ENCODE measurements at regions not wholly inside any gene's neighbourhood (a gene's known extent, or its start where the extent isn't known, plus 50 kb on each side); places are given as distances from the start of the nearest gene placed in this dataset.
"Not testable (repeated sequence)": the region's sequence is repeated elsewhere in the genome, so short reads cannot be mapped to it uniquely, and the experiment has no call there.

DNA sequence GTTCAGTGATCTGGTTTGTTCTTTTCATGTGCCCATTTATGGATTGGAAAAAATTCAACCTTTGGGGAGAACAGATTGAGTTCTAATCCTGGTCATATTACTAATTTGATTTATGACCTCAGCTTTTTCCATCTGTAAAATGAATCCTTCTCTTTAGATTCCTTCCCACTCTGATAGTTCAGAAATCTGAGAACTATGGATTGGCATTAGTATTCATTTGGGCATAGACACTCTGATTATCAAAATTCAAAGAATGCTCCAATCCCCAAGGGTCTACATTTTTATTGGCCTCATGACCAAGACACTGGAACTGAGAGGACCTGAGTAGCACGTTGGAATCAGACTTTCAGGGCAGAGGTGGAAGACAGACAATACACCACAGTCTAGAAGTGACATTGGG, 405.9 kb upstream of the PAPPA start:
- DNase-seq = no peak

- no peak for DNase-seq
Observed at GRCh38 chr9:115756736-115757135, 396.9 kb upstream of the PAPPA start.

- no peak for DNase-seq
Observed at GRCh38 chr9:115757461-115757860, 396.1 kb upstream of the PAPPA start.

DNA sequence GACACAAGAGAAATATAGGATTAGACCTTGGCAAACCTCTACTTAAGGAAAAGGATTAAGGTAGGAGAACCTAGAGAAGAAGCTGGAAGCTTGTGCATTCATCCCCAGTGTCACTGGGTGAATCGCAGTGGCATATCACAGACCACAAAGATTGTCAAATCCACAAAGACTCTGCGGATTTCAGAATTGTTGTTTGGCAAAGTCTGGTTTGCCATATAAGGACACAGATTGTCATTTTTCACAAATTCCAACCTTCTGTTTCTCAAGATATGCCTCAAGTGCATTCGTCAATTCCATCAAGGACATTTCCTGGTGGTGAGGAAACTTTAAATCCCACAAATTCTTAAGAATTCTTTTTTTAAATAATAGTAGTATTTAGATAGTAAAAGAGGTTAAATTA, 395.1 kb upstream of the PAPPA start:
- no peak for DNase-seq

- no peak for DNase-seq
Observed at GRCh38 chr9:115759426-115759825, 394.2 kb upstream of the PAPPA start.

GRCh38 chr9:115764645-115765044, 388.9 kb upstream of the PAPPA start:
- DNase-seq = no peak

DNA sequence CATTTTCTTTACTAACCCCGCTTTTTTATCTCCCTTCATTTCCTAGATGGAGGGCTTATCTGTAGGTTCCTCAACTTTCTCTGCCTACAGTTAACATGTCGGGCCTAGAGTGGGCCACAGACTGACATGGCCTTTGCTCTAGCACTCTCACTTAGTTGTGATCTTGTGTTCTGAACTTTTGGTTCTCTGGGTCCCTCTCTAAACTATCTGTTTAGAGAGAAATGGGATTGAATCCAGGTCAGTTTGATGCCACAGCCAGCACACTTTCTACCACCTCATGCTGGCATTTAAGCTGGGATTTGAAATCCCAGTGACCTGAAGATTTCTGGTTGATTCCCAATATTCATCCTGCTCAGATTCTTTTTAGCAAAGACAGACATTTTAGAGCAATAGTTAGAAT, 388.5 kb upstream of the PAPPA start:
- no peak for DNase-seq

GRCh38 chr9:115766370-115766955, 387.1 kb upstream of the PAPPA start:
- no peak for DNase-seq

DNA sequence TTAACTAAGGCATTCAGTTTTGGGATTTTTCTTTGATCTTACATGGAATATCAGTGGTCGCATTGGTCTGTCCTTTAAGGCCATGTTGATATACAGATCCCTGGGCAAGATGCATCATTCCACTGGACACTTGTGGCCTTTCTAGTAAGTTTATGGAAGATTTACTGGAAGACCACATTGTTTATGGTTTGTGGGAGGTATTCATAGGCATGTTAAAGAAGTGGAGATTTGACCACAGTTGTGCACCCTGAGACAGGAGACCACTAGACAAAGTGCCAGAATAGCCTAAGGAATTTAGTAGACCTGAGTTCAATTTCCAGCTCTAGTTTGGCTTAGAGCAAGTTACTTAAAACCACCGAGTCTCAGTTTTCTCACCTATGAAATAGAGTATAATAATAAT, 383.1 kb upstream of the PAPPA start:
- DNase-seq = no peak

DNA sequence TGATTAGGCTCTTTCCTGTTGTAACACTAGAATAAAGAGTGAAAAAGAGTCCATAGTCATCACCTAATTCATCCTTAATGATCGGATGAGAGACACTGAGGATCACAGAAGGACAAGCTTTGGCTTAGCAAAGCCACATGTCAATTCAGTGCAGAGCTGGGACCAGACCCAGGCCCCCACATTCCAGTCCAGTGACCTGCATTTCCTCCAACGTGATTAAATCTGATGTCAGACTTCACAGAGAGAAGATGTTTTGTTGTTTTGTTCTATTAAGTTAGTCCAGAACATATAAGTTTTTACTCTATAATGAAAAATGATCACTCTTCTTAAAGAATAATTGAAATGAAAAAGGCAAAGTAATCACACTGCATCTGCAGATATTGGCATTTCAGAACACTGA, 377.9 kb upstream of the PAPPA start:
- no peak for DNase-seq

GRCh38 chr9:115777610-115778009, 376.0 kb upstream of the PAPPA start:
- DNase-seq = no peak

DNA sequence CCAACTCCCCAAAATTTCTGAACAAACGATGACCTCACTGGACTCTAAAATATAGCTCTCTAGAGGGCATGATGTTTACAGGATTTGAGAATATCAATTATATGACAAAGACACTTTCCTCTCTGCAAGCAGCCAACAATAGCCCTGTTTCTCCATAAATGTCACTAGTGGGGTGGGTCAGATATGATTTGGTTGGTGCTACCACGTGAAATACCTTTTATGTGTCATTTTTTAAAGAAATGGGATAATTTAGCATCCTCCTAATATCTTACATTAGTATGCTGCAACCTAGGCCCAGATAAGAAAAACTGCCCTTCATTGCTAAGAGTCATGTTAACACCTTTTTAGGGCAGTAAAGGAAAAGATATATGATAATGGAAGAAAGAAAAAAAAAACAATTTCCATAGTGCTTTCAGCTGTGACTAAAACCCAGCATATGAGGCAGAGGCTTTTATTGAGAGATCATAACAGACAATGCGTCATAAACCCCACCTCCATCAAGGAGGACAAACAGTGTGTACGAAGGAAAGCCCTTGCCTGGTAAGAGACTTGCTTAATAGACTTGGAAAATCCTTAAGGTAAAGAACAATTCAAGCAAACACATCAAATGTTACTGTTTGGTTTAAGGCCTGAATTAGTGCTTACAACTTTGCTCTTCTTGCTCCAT, 372.4 kb upstream of the PAPPA start:
- no peak for DNase-seq

DNA sequence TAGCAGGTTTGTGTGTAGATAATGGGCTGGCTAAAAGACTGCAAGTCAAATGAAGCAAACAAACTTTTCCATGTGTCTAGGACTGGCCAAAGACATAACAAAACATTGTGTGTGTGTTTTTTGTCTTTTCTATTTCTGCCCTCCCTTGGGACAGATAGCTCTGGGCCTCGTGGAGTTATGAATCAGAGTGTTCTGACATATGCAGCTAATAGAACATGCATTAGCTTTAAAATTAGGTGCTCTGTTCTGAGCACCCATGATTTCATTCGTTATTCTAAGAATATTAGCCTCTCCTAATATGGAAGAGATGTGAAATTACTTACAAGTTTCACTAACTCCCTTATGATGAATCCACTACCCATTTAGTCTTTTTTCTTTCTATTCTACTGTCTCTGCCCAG, 367.3 kb upstream of the PAPPA start:
- no peak for DNase-seq

DNA sequence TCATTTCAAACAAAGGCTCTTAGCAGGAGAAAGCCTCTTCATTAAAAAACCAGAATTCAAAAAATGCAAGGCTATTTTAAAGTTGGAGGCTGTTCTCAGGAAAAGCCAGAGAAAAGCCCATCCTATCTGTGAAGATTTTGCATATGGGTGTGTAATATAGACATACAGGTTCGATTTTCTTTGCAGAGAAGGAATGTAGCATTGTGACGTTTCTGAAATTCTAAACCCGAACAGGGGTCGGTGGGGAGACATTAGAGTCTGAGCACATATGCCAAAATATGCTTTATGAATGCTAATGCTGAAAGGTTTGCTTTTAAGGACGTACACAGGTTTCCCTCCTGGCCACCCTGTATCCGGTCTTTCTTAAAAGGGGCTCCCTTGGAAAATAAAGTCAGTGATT, 363.1 kb upstream of the PAPPA start:
- no peak for DNase-seq

DNA sequence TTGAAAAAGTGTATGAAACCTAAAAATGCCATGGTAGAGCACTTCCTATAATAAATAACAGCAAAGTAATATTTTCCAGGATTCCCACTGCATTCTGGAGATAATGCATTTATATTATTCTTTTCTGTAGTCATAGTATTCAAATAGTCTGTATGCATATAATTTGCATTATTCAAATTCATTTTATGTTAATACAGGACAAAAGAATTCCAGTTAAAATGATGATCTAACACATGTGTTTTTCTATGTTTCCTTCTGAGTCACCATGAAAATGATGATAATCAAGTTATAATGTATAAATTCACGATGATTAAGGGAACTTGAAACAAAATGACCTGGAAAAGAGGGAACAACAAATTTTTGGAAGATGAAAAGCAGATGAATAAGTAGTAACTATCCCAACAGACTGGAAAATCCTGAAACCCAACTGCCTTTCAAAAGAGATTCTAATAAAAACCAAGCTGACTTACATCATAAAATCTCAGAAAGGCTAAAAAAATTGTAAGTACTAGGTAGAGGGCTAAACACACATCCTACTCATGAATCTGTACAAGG, 358.6 kb upstream of the PAPPA start:
- no peak for DNase-seq

DNA sequence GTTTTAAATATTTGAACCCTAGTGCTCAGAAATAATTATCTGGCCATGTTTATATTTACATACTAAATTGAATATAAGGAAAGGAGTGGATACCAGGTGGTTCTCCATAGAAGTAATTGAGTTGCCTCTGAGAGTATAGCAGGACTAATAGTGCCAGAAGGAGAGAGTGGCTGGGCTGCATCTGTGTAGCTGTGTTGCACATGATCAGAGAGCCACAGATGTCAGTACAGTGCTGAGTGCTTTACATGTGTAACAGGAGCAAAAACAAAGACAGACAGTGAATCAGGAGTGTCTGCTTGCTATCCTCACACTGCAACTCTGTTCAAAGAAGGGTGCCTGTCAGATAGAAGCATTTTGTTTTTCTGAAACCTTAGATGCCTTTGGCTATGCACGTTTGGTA, 353.9 kb upstream of the PAPPA start:
- DNase-seq = no peak

- no peak for DNase-seq
Observed at GRCh38 chr9:115804206-115804605, 349.4 kb upstream of the PAPPA start.

DNA sequence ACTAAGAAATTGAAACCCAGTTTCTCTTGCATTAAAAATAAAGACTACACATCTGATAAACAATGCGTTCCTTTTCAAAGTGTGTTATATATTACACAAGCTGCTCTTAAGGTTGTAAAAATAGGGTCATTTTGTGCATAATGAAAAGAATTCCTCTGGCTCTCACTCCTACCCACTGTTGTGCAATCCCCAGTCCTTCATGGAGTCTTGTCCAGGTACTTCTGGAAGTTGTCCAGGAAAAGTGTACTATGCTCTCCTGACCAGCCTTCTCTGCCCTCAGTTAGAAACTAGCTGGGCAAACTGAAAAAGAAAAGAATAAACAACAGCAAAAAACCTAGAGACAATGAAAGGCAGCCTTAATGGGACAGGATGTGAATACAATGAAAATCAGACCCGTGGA, 345.5 kb upstream of the PAPPA start:
- no peak for DNase-seq

- no peak for DNase-seq
Observed at GRCh38 chr9:115808695-115809094, 344.9 kb upstream of the PAPPA start.

- DNase-seq = no peak
Observed at GRCh38 chr9:115810166-115810565, 343.4 kb upstream of the PAPPA start.

GRCh38 chr9:115814081-115814480, 339.5 kb upstream of the PAPPA start:
- no peak for DNase-seq

- DNase-seq = no peak
Observed at GRCh38 chr9:115815786-115816185, 337.8 kb upstream of the PAPPA start.

DNA sequence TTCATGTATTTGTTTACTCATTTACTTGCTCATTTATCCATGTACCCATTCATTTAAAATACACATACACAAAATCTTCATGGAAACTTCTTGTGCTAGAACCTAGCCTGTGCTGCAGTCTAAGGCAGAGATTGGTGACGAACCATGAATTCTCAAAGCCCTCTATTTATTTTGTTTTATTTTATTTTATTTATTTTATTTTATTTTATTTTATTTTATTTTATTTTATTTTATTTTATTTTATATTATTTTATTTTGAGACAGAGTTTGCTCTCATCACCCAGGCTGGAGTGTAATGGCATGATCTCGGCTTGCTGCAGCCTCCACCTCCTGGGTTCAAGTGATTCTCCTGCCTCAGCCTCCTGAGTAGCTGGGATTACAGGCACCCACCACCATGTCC, 334.9 kb upstream of the PAPPA start:
- DNase-seq = not testable (repeated sequence)

- no peak for DNase-seq
Observed at GRCh38 chr9:115832031-115832430, 321.6 kb upstream of the PAPPA start.

GRCh38 chr9:115837618-115838017, 316.0 kb upstream of the PAPPA start:
- no peak for DNase-seq

Data from midbrain (tissue), 1 donor.